ENCODE measurements at regions not wholly inside any gene's neighbourhood (a gene's known extent, or its start where the extent isn't known, plus 50 kb on each side); places are given as distances from the start of the nearest gene placed in this dataset.
"Not testable (repeated sequence)": the region's sequence is repeated elsewhere in the genome, so short reads cannot be mapped to it uniquely, and the experiment has no call there.

DNA sequence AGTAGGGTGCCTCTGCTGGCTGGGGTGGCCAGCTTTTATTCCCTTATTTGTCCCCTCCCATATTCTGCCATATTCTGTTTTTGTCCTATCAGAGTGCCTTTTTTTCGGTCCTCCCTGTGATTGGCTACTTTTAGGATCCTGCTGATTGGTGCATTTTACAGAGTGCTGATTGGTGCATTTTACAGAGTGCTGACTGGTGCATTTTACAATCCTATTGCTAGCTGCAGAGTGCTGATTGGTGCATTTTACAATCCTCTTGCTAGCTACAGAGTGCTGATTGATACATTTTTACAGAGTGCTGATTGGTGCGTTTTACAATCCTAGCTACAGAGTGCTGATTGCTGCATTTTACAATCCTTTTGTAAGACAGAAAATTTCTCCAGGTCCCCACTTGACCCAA, 126.3 kb upstream of the UXS1 start:
- TF ChIP-seq, protein P1, sequence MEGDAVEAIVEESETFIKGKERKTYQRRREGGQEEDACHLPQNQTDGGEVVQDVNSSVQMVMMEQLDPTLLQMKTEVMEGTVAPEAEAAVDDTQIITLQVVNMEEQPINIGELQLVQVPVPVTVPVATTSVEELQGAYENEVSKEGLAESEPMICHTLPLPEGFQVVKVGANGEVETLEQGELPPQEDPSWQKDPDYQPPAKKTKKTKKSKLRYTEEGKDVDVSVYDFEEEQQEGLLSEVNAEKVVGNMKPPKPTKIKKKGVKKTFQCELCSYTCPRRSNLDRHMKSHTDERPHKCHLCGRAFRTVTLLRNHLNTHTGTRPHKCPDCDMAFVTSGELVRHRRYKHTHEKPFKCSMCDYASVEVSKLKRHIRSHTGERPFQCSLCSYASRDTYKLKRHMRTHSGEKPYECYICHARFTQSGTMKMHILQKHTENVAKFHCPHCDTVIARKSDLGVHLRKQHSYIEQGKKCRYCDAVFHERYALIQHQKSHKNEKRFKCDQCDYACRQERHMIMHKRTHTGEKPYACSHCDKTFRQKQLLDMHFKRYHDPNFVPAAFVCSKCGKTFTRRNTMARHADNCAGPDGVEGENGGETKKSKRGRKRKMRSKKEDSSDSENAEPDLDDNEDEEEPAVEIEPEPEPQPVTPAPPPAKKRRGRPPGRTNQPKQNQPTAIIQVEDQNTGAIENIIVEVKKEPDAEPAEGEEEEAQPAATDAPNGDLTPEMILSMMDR (IDR thresholded peaks at IDR 0.05 in 2 of 3, conservative IDR thresholded peaks at IDR 0.05 in 1 of 3; ENCODE audit: borderline replicate concordance in 1 of 3, insufficient read depth in 1 of 3, low read depth in 2 of 3, low read length in 2 of 3): not testable (repeated sequence)
- TF ChIP-seq EZH2 (IDR thresholded peaks at IDR 0.05); YY1 (IDR thresholded peaks at IDR 0.05; ENCODE audit: extremely low read depth, insufficient replicate concordance, low read depth, low read length); TCF7L2 (IDR thresholded peaks at IDR 0.05; ENCODE audit: borderline replicate concordance, extremely low read depth, insufficient read depth, insufficient read length); POLR2AphosphoS5 (IDR thresholded peaks at IDR 0.05; ENCODE audit: low read depth, low read length); POLR2A (IDR thresholded peaks at IDR 0.05; ENCODE audit: borderline replicate concordance, extremely low read depth, insufficient read depth, insufficient read length); EZH2phosphoT487 (IDR thresholded peaks at IDR 0.05; ENCODE audit: borderline replicate concordance); RAD21 (IDR thresholded peaks at IDR 0.05; ENCODE audit: low read depth): not testable (repeated sequence)
